ENCODE measurements at regions not wholly inside any gene's neighbourhood (a gene's known extent, or its start where the extent isn't known, plus 50 kb on each side); places are given as distances from the start of the nearest gene placed in this dataset.

DNA sequence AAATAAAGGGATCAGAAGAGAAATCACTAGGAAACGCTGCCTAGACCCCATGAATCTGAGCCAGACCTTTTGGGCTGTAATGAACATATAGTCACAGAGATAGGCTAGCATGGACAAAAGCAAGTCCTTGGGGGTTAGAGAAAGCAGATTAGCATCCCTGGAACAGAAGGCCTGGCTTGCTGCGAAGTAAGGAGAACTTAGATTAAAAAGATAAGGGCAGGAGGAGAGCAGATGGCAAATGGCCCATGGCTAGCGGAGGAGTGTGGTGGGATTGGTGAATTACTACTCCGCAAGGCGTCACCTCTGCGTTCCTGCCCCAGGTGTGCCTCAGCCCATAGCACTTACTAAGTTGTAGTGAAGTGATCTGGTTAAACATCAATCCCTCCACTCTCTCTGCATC is 92.3 kb upstream of the ZNF438 start:
- TF ChIP-seq, protein P1, sequence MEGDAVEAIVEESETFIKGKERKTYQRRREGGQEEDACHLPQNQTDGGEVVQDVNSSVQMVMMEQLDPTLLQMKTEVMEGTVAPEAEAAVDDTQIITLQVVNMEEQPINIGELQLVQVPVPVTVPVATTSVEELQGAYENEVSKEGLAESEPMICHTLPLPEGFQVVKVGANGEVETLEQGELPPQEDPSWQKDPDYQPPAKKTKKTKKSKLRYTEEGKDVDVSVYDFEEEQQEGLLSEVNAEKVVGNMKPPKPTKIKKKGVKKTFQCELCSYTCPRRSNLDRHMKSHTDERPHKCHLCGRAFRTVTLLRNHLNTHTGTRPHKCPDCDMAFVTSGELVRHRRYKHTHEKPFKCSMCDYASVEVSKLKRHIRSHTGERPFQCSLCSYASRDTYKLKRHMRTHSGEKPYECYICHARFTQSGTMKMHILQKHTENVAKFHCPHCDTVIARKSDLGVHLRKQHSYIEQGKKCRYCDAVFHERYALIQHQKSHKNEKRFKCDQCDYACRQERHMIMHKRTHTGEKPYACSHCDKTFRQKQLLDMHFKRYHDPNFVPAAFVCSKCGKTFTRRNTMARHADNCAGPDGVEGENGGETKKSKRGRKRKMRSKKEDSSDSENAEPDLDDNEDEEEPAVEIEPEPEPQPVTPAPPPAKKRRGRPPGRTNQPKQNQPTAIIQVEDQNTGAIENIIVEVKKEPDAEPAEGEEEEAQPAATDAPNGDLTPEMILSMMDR (IDR thresholded peaks at IDR 0.05): no peak
- no peak for TF ChIP-seq POLR2A (IDR thresholded peaks at IDR 0.05)
- 88 to 95% (median 92%) methylated on average over 6 of the region's 6 CpGs for WGBS, 4 donors
- no peak overlapping the region for H3K27ac ChIP-seq
- ATAC-seq (no peak), DNase-seq (no peak)
- intact Hi-C loops (cut with DNase I): no loop called here
- H3K36me3 ChIP-seq: no peaks in the 10 kb centered on the region
- peaks cover 0 to 20% (median 9%) of the 10 kb centered on the region in 12 donors for H3K4me1 ChIP-seq
- H3K4me3 ChIP-seq: no peak overlapping the region
- no peaks in the 10 kb centered on the region for H3K27me3 ChIP-seq
- no peaks in the 10 kb centered on the region for H3K9me3 ChIP-seq

DNA sequence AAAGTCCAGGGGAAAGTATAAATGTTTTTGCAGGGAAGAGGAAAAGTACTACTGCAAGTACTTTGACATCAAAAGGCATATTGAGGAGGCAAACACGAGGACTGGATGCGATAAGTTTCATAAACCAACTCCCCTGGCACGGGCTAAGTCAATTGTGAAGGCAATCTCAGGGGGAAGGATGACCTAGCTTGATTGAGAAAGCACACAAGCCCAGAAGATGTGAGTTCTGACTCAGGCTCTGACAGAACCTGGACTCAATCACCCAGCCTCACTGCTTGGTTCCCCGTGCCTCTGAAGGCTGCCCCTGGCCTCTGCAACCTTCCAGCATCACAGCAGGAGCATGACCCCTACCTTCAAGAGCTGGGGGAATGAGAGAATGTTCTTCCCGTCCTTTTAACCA is 93.2 kb upstream of the ZNF438 start:
- Histone ChIP-seq H3K27ac (no peak overlapping the region), H3K36me3 (no peaks in the 10 kb centered on the region), H3K4me3 (no peak overlapping the region), H3K4me1 (peaks cover 0 to 29% (median 9%) of the 10 kb centered on the region in 12 donors), H3K27me3 (no peaks in the 10 kb centered on the region), H3K9me3 (no peaks in the 10 kb centered on the region)
- intact Hi-C loops (cut with DNase I): no loop called here
- ATAC-seq (no peak), DNase-seq (no peak)
- 78 to 87% (median 81%) methylated on average over 5 of the region's 5 CpGs for WGBS, 4 donors
- TF ChIP-seq POLR2A (IDR thresholded peaks at IDR 0.05): no peak
- TF ChIP-seq, protein P1 (IDR thresholded peaks at IDR 0.05): no peak

DNA sequence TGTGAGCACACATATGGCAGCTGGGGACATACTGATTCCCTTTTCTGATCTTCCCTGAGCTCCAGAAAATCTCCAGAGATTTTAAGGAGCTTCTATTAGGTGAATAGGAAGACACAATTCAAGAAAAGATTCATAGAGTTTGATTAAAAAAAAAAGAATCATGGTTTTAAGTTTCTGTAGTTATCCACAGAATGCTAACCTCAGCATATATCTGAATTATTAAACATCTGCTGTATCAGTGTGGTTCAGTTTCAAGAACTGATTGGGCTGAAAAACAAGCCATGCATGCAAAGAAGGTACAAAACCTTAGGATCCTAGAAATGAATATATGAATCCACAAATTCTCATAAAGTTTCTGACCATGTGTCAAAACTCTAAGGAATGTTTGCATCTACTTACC is 94.1 kb upstream of the ZNF438 start:
- Histone ChIP-seq H3K4me3 (no peak overlapping the region), H3K36me3 (no peaks in the 10 kb centered on the region), H3K9me3 (no peaks in the 10 kb centered on the region), H3K27me3 (no peaks in the 10 kb centered on the region), H3K4me1 (peaks cover 0 to 33% (median 7%) of the 10 kb centered on the region in 12 donors), H3K27ac (no peak overlapping the region)
- no peak for ATAC-seq
- no peak for DNase-seq
- intact Hi-C loops (cut with DNase I): no loop called here
- TF ChIP-seq POLR2A (IDR thresholded peaks at IDR 0.05): no peak
- TF ChIP-seq, protein P1 (IDR thresholded peaks at IDR 0.05): no peak

DNA sequence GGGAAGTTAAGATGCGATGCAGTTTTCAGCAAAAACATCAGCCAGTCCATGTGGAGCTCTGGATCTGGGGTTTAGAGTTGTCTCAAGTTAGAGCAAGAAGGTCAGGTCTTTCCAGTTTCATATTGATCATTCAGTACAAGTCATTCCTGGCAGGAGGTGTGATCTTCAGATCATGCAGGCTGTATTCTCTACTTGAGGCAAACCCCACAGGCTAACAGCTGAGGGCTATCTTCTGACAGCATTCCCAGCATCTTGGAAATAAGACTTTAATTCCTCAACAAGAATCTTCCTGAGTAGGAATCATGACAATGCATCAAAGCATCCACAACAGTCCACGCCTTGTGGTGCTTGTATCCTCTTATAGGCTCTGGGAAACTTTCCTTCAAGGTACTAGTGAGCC is 94.9 kb upstream of the ZNF438 start:
- ATAC-seq (no peak), DNase-seq (no peak)
- WGBS, 4 donors: 92 to 99% (median 97%) methylated on average over 2 of the region's 2 CpGs
- H3K27ac ChIP-seq: no peak overlapping the region
- H3K4me1 ChIP-seq: peaks cover 0 to 25% (median under 1%) of the 10 kb centered on the region in 12 donors
- TF ChIP-seq, protein P1 (IDR thresholded peaks at IDR 0.05): no peak
- no peak for TF ChIP-seq POLR2A (IDR thresholded peaks at IDR 0.05)
- intact Hi-C loops (cut with DNase I): no loop called here
- no peaks in the 10 kb centered on the region for H3K36me3 ChIP-seq
- H3K9me3 ChIP-seq: no peaks in the 10 kb centered on the region
- no peaks in the 10 kb centered on the region for H3K27me3 ChIP-seq
- no peak overlapping the region for H3K4me3 ChIP-seq

Measured in heart left ventricle (tissue), 16 donors.